ENCODE measurements at regions not wholly inside any gene's neighbourhood (a gene's known extent, or its start where the extent isn't known, plus 50 kb on each side); places are given as distances from the start of the nearest gene placed in this dataset.

DNA sequence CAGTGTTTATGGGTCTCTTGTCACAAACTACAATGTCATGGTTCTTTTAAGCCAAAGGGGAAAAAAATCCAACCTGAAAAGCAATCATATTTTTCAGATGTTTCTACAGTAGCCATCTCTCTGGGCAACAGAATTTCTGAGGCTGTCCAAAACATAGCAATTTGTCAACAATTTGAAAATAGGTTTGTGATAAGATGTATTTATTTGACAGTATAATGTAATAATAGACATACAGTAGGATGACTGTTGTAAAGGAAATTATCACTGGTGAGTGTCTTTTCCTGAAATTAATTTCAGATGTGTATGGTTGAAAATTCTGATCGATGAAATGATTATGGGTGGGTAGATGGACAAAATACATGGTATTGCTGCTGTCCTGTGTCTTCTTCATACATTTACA is 1230.1 kb upstream of the CDH2 start:
- TF ChIP-seq, protein P1, sequence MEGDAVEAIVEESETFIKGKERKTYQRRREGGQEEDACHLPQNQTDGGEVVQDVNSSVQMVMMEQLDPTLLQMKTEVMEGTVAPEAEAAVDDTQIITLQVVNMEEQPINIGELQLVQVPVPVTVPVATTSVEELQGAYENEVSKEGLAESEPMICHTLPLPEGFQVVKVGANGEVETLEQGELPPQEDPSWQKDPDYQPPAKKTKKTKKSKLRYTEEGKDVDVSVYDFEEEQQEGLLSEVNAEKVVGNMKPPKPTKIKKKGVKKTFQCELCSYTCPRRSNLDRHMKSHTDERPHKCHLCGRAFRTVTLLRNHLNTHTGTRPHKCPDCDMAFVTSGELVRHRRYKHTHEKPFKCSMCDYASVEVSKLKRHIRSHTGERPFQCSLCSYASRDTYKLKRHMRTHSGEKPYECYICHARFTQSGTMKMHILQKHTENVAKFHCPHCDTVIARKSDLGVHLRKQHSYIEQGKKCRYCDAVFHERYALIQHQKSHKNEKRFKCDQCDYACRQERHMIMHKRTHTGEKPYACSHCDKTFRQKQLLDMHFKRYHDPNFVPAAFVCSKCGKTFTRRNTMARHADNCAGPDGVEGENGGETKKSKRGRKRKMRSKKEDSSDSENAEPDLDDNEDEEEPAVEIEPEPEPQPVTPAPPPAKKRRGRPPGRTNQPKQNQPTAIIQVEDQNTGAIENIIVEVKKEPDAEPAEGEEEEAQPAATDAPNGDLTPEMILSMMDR (IDR thresholded peaks at IDR 0.05), result no peak
- no peak for TF ChIP-seq POLR2A (IDR thresholded peaks at IDR 0.05)

Data from lower leg skin (tissue), 3 donors.